HG02884 (cell line): ENCODE measurements at regions not wholly inside any gene's neighbourhood (a gene's known extent, or its start where the extent isn't known, plus 50 kb on each side); places are given as distances from the start of the nearest gene placed in this dataset.
"Not testable (repeated sequence)": the region's sequence is repeated elsewhere in the genome, so short reads cannot be mapped to it uniquely, and the experiment has no call there.

ENCODE experiments used
- ATAC-seq: cut with Tn5 transposase; IDR thresholded peaks from one replicate; pipeline ENCODE4 v1.9.1; 2021; ENCODE audit warnings: mild to moderate bottlenecking, moderate library complexity; ENCODE audit not compliant: unreplicated experiment

DNA sequence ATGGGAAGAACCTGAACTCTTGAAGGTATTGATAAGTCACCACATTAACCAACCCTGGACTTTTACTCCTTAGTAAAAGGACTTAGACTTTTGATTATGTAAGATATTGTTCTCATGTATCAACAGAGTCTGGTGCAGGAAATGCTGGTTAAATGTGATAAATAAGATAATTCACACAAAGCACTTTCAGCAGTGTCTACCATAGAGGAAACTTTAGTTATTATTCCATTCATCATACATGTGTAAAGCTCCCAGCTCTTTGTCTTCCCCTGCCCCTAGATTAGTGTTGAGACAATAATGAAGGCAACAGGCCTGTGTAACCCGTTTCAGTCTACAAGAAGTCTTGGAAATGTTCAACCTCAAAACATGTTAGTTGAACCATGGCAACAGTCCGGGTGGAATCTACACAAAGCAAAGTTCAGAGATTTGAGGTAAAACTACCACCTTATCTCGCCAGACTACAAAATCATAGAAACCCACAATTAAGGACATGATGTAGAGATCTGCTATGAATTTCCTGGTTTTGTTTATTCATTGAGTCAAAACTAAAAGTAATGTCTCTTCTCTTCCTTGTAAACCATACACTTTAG, 109.9 kb upstream of the ADO start:
- no peak for ATAC-seq

DNA sequence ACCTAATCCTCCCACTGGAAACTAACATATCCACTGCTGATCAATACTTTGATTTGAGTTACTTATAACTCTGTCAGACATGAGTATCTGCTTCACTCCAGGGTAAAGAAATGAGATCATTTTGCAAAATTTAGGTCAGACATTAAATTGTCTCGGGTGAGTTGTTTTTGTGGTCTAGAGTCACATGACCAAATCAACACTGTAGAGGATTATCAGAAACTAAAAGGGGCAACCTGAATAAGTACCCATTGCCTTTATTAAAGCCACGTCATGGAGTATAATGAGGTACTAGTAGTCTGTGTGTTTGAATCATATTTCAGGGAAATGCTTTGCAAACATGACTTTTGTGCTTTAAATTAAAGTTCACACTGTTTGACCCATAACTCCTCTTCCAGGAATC, 107.7 kb upstream of the ADO start:
- ATAC-seq: no peak

DNA sequence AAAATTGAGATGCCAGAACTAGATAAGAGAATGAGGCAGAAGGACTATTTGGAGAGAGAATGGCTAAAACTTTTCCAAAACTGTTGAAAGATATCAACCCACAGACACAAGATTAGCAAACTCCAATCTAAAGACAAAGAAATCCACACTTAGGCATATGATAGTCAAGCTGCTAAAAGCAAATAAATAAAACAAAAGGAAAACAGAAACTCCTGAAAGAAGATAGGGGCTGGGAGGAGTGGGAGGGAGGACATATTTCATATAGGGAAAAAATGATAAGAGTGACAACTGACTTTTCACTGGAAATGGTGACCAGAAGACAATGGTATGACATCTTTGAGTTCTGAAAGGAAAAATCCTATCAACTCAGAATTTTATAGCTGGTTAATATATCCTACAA, 105.4 kb upstream of the ADO start:
- ATAC-seq: no peak

DNA sequence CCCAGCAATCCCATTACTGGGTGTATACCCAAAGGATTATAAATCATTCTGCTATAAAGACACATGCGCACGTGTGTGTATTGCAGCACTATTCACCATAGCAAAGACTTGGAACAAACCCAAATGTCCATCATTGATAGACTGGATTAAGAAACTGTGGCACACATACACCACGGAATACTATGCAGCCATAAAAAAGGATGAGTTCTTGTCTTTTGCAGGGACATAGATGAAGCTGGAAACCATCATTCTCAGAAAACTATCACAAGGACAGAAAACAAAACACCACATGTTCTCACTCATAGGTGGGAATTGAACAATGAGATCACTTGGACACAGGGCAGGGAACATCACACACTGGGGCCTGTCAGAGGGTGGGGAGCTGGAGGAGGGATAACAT, 100.4 kb upstream of the ADO start:
- ATAC-seq: not testable (repeated sequence)

DNA sequence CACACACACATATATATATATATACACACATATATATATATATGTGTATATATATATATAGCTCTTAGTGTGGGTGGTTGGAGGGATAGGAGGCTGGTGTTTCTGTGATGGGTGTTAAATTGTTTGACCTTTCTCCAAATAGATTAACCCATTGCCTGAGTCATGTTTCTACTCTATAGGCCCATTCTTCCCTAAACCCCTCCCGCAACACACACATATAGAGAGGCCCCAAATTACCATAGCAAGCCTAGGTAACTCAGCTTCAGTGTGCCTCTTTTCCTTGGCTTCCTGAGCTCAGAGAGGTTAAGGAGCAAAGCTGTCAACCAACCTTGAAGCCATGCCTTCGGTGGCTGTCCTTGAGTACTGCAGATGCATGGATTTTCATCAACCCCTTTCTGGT, 98.7 kb upstream of the ADO start:
- no peak for ATAC-seq

DNA sequence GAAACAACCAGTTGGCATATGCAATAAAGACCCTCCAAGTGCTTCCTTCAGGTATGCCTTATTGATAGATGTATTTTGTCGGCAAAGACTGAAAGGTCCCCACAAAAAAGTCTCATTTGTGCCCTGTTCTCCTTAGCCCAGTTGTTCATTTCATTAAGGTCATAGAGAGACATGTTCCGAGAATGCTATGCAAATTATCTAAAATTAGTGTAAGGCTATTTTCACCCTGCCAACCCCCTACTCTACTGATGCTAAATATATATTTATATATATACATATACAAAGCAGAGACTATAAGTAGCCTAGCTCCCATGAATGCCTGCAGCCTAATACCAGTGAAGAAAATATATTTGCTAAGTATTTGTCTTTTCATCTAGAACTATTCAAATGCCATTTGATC, 96.7 kb upstream of the ADO start:
- ATAC-seq: peak; percentile 58

DNA sequence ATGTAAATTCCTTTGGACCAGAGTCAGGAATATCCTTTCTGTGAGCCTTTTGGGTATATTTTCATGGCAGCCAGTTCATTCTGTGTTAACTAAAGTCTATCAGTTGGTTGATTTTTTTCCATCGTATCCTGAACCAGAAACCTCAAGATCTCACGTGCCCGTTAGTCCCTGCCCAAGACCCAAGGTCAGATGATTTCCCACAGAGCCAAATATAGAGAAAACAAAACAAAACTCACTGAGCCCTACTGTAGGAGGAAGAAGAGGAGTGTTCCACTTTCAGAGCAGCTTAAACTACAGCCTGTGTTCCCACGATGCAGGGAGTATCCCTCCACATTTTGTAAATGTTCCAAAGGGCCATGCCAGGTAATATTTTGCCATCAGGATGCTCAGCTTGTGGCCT, 96.0 kb upstream of the ADO start:
- ATAC-seq: peak; percentile 67

DNA sequence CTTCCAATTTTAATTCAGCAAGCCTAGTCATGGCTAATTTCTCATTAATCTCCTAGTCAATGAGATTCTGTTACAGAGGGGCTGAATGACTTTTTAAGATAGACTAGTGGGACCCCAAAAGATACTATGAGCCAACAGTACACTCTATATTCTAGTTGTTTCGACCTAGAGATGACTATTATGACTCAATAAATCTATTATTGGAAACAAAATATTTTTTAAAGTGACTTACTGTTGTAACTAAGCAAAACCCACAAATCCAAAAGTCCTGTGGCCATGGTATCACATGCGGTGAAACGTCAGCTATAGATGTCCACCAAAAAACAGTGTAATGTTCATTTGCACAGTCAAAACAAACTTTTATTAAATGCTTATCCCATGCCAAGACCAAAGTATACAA, 95.3 kb upstream of the ADO start:
- no peak for ATAC-seq

DNA sequence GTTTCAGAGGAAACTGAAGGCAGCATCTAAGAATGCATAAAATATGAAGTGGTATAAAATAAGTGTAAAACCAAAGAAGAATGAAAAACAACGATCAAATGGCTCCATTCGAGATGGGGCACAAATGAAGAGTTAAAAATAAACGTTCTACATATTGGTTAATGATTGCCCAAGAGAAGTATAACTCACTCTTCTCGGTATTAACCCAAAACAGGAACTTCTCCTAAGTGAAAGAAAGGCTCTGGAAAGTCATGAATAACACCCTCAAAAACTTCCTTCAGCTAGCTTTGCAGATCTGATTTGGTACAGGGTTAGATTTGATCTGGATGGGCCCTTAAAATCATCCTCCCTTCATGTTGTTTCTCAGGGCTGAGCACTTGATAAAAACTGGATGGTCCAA, 94.3 kb upstream of the ADO start:
- ATAC-seq: no peak

DNA sequence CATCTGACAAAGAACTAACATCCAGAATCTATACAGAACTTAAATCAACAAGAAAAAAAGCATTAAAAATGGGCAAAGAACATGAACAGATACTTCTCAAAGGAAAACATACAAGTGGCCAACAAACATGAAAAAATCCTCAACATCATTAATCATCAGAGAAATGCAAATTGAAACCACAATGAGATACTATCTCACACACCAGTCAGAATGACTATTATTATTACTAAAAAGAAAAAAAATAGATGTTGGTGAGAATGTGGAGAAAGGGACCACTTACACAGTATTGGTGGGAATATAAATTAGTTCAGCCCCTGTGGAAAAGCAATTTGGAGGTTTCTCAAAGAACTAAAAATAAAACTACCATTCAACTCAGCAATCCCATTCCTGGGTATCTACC, 89.1 kb upstream of the ADO start:
- no peak for ATAC-seq

DNA sequence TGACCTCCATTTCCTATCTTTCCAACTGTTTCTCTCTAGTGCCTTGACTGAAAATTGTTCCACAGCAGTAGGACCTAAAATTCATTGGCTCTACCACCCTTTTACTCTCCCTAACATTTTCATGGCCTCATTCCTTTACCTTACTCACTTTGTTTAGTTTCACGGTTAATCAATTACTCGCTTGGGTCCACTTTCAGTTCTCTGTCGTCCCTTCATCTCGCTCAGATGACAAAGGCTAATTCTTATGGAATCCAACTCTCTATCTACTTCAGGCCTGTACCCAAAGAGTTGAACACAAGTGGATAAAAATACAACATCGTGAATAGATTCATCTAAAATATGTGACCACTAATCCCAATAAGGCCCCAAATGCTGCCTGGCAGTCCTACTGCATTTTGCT, 85.9 kb upstream of the ADO start:
- ATAC-seq: no peak

DNA sequence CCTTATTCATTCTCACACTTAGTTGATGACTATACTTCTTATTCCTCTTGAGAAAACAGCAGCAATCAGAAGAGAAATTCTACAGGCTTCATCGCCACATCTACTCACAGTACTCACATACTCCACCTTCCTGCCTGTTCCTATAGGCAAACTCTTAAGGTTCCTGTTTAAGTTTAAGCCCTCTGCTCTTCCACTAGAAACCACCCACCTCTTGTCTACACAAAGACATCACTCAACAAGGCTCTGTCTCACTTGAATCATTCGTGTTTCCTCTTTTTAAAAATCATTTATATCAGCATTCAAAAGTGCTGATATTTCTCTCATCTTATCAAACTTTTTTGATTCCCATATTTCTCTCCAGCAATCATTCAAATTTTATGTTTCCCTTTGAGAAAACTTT, 85.5 kb upstream of the ADO start:
- ATAC-seq: no peak

DNA sequence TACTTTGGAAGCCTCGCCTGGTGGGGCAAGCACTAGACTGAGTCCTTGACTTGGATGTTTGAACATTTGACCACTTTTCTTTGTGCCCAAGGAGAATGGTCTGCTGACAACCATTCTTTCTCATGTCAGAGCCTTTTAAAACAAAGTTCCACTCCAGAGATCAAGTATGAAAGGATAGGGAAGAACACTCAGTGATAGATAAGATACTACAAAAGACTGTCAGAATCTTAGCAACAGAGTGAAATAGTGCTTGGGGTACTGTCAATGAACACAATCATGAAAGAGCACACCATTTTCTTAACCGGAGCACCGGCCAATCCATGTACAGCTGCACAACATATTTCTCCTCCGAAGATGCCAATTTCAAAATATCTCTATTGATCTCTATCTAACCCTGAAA, 82.8 kb upstream of the ADO start:
- no peak for ATAC-seq

DNA sequence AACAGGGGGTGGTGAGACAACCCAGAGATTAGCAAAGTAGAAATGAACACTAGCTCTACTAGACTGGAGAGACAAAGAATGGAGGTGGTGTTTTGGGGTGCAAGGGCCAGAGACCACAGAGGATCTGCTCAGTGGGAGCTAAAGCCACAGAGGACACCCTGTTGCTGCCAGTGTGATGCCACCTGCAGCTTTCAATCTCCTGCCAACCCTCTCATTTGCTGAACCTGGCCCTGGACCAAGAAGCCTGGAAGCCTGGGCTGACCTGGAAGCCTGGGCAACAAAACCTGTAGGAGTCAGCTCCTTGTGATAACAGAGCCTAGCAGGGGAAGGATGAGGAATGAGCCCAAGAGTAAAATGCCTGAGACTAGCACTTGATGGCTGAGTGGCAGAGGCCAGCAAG, 81.1 kb upstream of the ADO start:
- ATAC-seq: no peak

DNA sequence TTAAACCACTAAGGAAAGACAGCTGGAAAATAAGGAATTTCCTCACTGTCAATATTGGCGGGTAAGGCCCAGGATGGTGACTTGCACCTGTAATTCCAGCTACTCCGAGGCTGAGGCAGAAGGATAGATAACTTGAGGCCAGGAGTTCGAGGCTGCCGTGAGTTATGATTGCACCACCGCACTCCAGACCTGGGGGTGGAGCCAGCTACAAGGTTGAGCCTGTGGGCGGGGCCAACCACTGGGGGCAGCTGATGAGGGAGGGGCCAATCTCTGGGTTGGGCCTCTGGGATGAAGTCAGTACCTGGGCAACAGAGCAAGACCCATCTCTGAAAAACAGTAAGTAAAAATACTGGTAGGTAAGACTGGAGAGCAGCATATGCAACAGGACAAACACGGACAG, 80.1 kb upstream of the ADO start:
- no peak for ATAC-seq

DNA sequence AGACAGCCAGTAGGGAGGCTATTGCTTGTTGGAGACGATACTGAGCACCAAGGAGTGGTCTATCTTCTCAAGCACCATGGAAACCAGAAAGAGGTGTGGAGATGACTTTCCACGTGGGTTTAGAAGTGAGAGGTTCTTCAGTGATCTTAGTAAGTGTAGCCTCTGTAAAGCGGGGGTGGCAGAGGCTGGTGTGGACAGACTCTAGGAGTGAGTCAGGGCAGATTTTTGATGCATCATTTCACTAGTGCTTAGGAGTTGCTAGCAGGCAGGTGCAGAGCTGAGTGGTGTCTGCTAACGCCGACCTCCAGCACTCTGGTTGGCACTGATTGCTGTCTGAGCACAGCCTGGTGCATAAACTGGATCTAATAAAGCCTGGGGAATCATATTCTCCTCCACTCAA, 78.4 kb upstream of the ADO start:
- ATAC-seq: peak; percentile 98

DNA sequence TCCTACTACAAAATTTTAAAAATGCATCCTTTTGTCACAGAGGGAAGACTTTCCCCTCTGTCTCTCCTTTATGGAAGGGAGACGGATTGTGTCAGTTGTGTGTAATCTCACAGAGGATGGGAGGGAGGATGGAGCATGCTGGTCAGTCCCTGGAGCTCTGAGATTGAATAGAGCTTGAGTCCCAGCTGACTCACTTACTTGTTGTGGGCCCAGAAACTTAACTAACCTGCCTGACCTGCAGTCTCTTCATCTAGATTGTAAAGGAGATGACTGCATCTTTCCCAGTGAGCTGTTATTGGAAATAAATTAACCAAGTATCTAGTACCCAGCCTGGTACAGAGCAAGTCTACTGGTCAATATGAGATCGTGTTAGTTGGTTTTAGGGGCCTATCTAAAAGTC, 77.9 kb upstream of the ADO start:
- ATAC-seq: no peak

DNA sequence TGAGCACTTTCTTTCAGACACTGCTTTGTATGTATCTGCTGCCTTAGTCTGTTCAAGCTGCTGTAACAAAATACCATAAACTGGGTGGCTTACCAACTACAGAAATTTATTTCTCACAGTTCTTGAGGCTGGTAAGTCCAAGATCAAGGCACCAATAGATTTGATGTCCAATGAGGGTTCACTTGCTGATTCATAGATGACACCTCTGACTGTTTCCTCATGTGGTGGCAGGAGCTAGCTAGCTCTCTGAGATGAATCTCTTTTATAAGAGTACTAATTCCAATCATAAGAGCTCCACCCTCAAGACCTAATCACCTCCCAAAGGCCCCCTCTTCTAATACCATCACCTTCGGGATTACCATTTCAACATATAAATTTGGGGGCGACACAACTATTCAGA, 76.6 kb upstream of the ADO start:
- no peak for ATAC-seq

DNA sequence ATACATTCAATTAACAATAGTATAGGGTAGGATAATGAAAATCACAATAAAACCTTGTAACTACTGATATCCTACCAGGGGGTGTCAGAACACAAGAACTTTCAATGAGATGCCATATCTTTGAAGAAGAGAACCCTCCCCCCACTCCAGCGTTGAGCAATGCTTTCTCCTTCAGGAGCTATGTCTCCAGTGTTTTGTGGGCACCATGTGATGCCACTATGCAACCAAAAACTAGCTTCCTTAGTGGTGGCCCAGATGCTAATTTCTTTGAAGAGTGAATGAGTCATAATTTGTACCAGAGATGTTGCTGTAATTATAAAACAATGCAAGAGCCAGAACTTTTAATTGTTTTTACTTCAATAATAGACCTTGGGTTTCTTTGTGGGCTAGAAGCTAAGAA, 76.0 kb upstream of the ADO start:
- ATAC-seq: no peak

DNA sequence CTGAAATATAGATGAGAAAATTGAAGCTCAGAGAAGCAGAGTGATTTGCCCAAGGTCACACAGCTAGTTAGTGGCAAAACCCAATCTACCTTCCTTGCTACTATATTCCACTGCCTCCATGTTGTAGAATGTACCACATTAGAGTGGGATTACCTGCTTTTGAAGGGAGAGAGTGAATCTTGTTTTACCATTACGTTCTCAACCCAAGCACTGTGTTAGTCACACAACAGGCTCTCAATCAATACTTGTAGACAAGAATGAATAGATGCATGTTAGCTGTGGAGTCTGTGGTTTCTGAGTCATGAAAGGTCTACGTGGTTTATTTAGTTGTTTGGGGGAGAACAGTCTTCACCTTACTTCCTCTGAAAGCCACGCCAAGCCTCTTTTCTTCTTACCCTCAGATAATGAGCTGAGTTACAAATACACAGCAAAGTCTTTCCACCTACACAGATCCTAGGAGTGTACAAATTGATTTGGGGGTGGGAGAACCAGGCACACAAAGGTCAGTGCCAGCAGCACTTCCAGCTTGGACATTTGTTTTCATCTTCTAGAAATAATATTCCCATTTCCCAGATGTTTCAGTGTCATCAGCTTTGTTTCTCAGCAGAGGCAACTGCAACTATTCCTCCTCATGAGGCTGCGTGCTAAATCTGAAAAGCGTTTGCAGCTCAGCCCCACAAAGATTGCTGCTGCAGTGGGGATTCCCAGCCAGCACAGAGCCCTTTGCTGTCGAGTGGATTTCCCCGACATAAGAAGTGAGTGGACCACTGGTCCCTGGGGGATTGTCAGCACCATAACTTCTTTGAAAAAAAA, 71.5 kb upstream of the ADO start:
- peak; percentile 77 for ATAC-seq

DNA sequence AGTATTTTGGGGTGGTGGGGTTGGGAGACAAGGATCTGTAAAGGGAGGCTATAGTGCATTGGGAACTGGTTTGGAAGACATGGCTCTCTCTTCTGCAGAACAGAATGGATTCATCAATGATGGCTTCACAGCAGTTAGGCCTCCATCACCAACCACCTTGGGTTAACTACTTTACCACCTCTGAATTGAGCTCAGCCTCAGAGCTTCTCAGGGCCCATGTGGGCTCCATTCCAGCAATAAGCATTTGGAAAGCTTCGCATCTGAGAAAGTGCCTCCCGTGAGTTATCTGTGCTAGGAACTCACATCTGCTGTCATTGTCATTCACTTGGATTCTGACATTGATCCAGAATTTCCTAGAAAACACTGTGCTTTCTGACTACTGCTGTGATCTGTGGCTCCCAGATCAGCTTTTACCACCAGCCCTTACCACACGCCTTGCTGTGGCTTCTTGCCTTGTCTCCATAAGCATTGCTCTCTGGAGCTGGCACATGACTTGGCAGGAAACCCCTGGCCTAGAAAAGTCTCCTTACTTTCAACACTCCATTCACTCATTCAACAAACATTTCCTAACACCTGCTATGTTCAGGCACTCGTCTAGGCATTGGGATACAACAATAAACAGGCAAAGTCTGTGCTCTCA, 70.7 kb upstream of the ADO start:
- ATAC-seq: peak; percentile 0

DNA sequence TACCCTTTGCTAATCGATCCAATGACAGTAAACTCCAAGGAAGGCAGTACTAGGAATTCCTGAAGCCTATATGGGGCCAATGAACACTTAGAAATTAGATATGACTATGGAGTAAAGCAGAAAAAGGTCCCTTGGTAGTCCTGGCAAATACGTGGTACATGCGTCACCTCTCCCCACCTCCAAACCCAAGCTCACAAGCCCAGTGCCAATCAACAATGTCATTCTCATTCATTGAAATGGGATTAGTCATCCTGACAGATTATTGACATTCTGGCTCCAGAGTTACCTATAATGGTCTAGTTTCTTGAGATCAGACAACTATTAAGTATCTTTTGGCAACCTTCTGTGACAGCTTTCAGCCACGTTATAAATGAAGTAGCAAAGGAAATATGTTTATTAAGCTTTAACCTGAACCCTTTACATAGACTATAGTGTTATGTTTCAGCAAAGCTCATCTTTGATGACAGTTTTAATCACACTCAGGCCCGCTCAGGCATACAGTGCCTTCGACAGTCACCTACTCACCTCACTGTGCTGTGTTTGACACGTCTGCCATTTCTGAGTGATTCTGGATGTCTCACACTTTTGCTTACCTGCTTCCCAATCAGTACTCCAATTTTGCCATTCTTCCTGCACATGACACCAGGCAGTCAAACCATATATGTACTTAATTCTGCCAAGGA, 69.6 kb upstream of the ADO start:
- no peak for ATAC-seq
